Endothelial cell (in vitro differentiated cells): ENCODE measurements at regions not wholly inside any gene's neighbourhood (a gene's known extent, or its start where the extent isn't known, plus 50 kb on each side); places are given as distances from the start of the nearest gene placed in this dataset.
A peak's percentile ranks its signal among the peaks of the same experiment; 100 is the strongest.

ENCODE experiments used
- DNase-seq: peaks from one replicate; pipeline ENCODE4 v3.0.0; 2021; ENCODE audit warnings: low spot score
- H3K27ac Mint-ChIP-seq: one replicate; pipeline ENCODE4 v1.8.0; 2021; ENCODE audit warnings: mixed read lengths, inconsistent platforms; ENCODE audit not compliant: unreplicated experiment
- H3K27me3 Mint-ChIP-seq: one replicate; pipeline ENCODE4 v1.8.0; 2021; ENCODE audit warnings: mild to moderate bottlenecking, moderate library complexity, mixed read lengths, inconsistent platforms; ENCODE audit not compliant: unreplicated experiment
- H3K36me3 Mint-ChIP-seq: one replicate; pipeline ENCODE4 v1.8.0; 2021; ENCODE audit warnings: mild to moderate bottlenecking, low read depth, mixed read lengths, inconsistent platforms; ENCODE audit not compliant: unreplicated experiment
- H3K4me1 Mint-ChIP-seq: one replicate; pipeline ENCODE4 v1.8.0; 2021; ENCODE audit warnings: mild to moderate bottlenecking, mixed read lengths, inconsistent platforms; ENCODE audit not compliant: unreplicated experiment
- H3K4me3 Mint-ChIP-seq: one replicate; pipeline ENCODE4 v1.8.0; 2021; ENCODE audit warnings: mild to moderate bottlenecking, mixed read lengths, inconsistent platforms; ENCODE audit not compliant: unreplicated experiment
- H3K9me3 Mint-ChIP-seq: one replicate; pipeline ENCODE4 v1.8.0; 2021; ENCODE audit warnings: mixed read lengths, inconsistent platforms; ENCODE audit not compliant: unreplicated experiment
- CTCF ChIP-seq: fragments of 200-600 bp; sonication (generic); IDR thresholded peaks from one replicate; pipeline ENCODE4 v1.5.0; 2021; ENCODE audit warnings: antibody characterized with exemption; ENCODE audit not compliant: unreplicated experiment

- no peak for DNase-seq
- Mint-ChIP-seq H3K36me3 (no peaks in the 10 kb centered on the region), H3K27me3 (peaks cover 2% of the 10 kb centered on the region), H3K9me3 (no peaks in the 10 kb centered on the region), H3K4me1 (no peaks in the 10 kb centered on the region), H3K27ac (no peak overlapping the region), H3K4me3 (no peak overlapping the region)
- TF ChIP-seq CTCF = no peak
Measured at GRCh38 chr2:61700464-61700863, 153.4 kb downstream of the FAM161A start.

- peak; percentile 46 for TF ChIP-seq CTCF
Measured at GRCh38 chr2:61694312-61695274, 156.4 kb upstream of the XPO1 start.

GRCh38 chr2:61693744-61694143 lies 155.6 kb upstream of the XPO1 start:
- DNase-seq = no peak
- TF ChIP-seq CTCF = no peak
- no peaks in the 10 kb centered on the region for H3K9me3 Mint-ChIP-seq
- no peak overlapping the region for H3K27ac Mint-ChIP-seq
- H3K27me3 Mint-ChIP-seq = peaks cover 3% of the 10 kb centered on the region
- peaks cover 6% of the 10 kb centered on the region for H3K4me1 Mint-ChIP-seq
- no peak overlapping the region for H3K4me3 Mint-ChIP-seq
- no peaks in the 10 kb centered on the region for H3K36me3 Mint-ChIP-seq

More at GRCh38 chr2:61694312-61695274, 156.4 kb upstream of the XPO1 start:
- H3K9me3 Mint-ChIP-seq = no peaks in the 10 kb centered on the region
- H3K4me3 Mint-ChIP-seq = peak overlapping the region; percentile 92
- peak; percentile 95 for DNase-seq
- H3K27me3 Mint-ChIP-seq = peaks cover 3% of the 10 kb centered on the region
- peak overlapping the region; percentile 81 for H3K27ac Mint-ChIP-seq
- H3K4me1 Mint-ChIP-seq = peaks cover 6% of the 10 kb centered on the region
- H3K36me3 Mint-ChIP-seq = no peaks in the 10 kb centered on the region

- Mint-ChIP-seq H3K27ac (no peak overlapping the region), H3K4me3 (no peak overlapping the region), H3K36me3 (no peaks in the 10 kb centered on the region), H3K4me1 (peaks cover 6% of the 10 kb centered on the region), H3K27me3 (peaks cover 1% of the 10 kb centered on the region), H3K9me3 (no peaks in the 10 kb centered on the region)
- no peak for DNase-seq
- TF ChIP-seq CTCF = no peak
Measured at GRCh38 chr2:61690078-61690596, 152.0 kb upstream of the XPO1 start.

- DNase-seq = no peak
- H3K4me3 Mint-ChIP-seq = no peak overlapping the region
- H3K27me3 Mint-ChIP-seq = peaks cover 1% of the 10 kb centered on the region
- H3K9me3 Mint-ChIP-seq = no peaks in the 10 kb centered on the region
- H3K27ac Mint-ChIP-seq = no peak overlapping the region
- peaks cover 6% of the 10 kb centered on the region for H3K4me1 Mint-ChIP-seq
- no peak for TF ChIP-seq CTCF
- H3K36me3 Mint-ChIP-seq = no peaks in the 10 kb centered on the region
Measured at GRCh38 chr2:61689568-61689967, 151.4 kb upstream of the XPO1 start.
